ENCODE measurements at regions not wholly inside any gene's neighbourhood (a gene's known extent, or its start where the extent isn't known, plus 50 kb on each side); places are given as distances from the start of the nearest gene placed in this dataset.

- Histone ChIP-seq H3K9me1 (ENCODE audit: insufficient read depth, low read length) (no peaks in the 10 kb centered on the region), H4K8ac (ENCODE audit: low read depth in 2 of 2, low read length in 2 of 2) (no peak overlapping the region), H2BK5ac (ENCODE audit: low read depth, low read length, poor library complexity, severe bottlenecking) (no peak overlapping the region), H2AK9ac (replicated peaks; ENCODE audit: low read depth, low read length, poor library complexity) (no peak overlapping the region), H3K4me3 (ENCODE audit: insufficient read depth, low read depth, low read length) (no peak overlapping the region), H3K79me1 (ENCODE audit: low read depth in 1 of 2, low read length in 2 of 2) (no peaks in the 10 kb centered on the region), H4K5ac (ENCODE audit: low read depth, low read length) (no peak overlapping the region), H3K9me3 (ENCODE audit: control insufficient read depth, insufficient read depth, low read length) (no peaks in the 10 kb centered on the region), H3K4me2 (ENCODE audit: low read depth, low read length) (no peak overlapping the region), H2BK20ac (ENCODE audit: low read depth, low read length) (no peak overlapping the region), H2AFZ (replicated peaks; ENCODE audit: low read length, poor library complexity) (no peak overlapping the region), H3K36me3 (ENCODE audit: control insufficient read depth, insufficient read depth, low read length) (no peaks in the 10 kb centered on the region), H3K4ac (ENCODE audit: low read depth, low read length) (no peak overlapping the region), H4K91ac (ENCODE audit: insufficient read depth, low read depth, low read length) (no peak overlapping the region), H2BK15ac (ENCODE audit: low read depth, low read length) (no peak overlapping the region), H3K27me3 (ENCODE audit: control insufficient read depth, insufficient read depth, low read length) (peaks cover 66% of the 10 kb centered on the region), H3K56ac (ENCODE audit: extremely low read depth, insufficient read depth, low read length) (no peak overlapping the region), H3K14ac (replicated peaks; ENCODE audit: low read depth, low read length) (no peak overlapping the region), H3K27ac (ENCODE audit: insufficient read depth, low read length) (no peak overlapping the region), H3K9ac (ENCODE audit: low read depth, low read length) (no peak overlapping the region), H3K4me1 (ENCODE audit: control insufficient read depth, insufficient read depth, low read length) (no peaks in the 10 kb centered on the region), H2BK120ac (ENCODE audit: low read depth, low read length) (no peak overlapping the region), H2AK5ac (ENCODE audit: low read depth, low read length) (no peak overlapping the region), H3K23ac (ENCODE audit: low read depth, low read length) (no peak overlapping the region), H4K20me1 (ENCODE audit: insufficient read depth, low read length) (no peaks in the 10 kb centered on the region), H3K18ac (ENCODE audit: low read depth, low read length) (no peak overlapping the region)
- ChIA-PET CTCF (interaction anchor here (1.4 kb wide), 1 partner anchor 147 kb away, joined by 3 read pairs; the partner anchor contains the start of gene CEP68), POLR2A (ENCODE audit: unreplicated experiment) (interaction anchor here (0.6 kb wide), 1 partner anchor 250 kb away, joined by 3 read pairs; no protein-coding TSS in a partner anchor)
- dilution Hi-C loops (cut with HindIII; ENCODE audit: low sequenced_read_pairs, unreplicated experiment) (no loop called here), in situ Hi-C loops (cut with MboI; ENCODE audit: low sequenced_read_pairs) (loop anchor here (25.0 kb wide), 1 partner anchor 254 kb away; no protein-coding TSS in a partner anchor), intact Hi-C loops (cut with micrococcal nuclease) (no loop called here)
- no TSS peak for BruUV-seq (replicated peaks)
- no peak for TF ChIP-seq BHLHE40 (IDR thresholded peaks at IDR 0.05; ENCODE audit: low read depth, low read length)
- TF ChIP-seq RCOR1 (IDR thresholded peaks at IDR 0.05; ENCODE audit: insufficient replicate concordance, low read length), result no peak
- no peak for TF ChIP-seq RAD21 (IDR thresholded peaks at IDR 0.05; ENCODE audit: low read length)
- TF ChIP-seq MAFK (IDR thresholded peaks at IDR 0.05; ENCODE audit: low read depth, low read length), result peak; percentile 29; the same call in 1 of the 2 replicates
- TF ChIP-seq CTCF (conservative IDR thresholded peaks at IDR 0.05; ENCODE audit: low read depth, low read length), result no peak
- TF ChIP-seq SMC3 (IDR thresholded peaks at IDR 0.05; ENCODE audit: low read depth, low read length), result no peak
- no peak for TF ChIP-seq MXI1 (IDR thresholded peaks at IDR 0.05; ENCODE audit: borderline replicate concordance, low read depth, low read length)
- WGBS, 2 experiments (ENCODE audit: extremely low coverage in 2 of 2, insufficient read length in 1 of 2), result 20% methylated on average over 1 of the region's 2 CpGs; no CpG with 5 or more reads in 1 of the 2 experiments
- DNase-seq, result no peak
- ATAC-seq (ENCODE audit: low read depth), result no peak
Observed at GRCh38 chr2:64908406-64908805, 80.8 kb upstream of the SLC1A4 start.

All from IMR-90 (cell line).